ENCODE measurements at regions not wholly inside any gene's neighbourhood (a gene's known extent, or its start where the extent isn't known, plus 50 kb on each side); places are given as distances from the start of the nearest gene placed in this dataset.

DNA sequence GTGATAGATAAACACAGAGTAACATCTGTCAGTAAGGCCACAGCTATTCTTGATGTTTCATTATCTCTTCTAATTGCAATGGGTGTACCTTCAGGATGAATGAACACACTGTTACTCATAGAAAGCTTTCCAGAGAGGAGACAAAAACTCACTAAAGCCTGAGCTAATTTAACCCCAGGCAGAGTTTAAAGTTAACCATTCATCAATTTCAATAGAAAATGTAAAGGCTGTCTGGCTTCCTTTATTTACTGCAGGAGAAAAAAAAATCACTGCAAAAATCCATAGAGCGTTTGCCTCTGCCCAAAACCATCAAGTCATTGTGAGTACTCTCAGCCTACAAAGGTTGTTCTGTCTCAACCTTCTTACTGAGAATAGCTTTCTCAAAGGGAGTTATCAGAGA, 376.9 kb downstream of the PPP4R3C start:
- intact Hi-C loops (cut with DNase I) = no loop called here
- Histone ChIP-seq H3K27ac (no peak overlapping the region), H3K4me3 (no peak overlapping the region), H3K36me3 (no peaks in the 10 kb centered on the region), H3K9me3 (no peaks in the 10 kb centered on the region), H3K4me1 (no peaks in the 10 kb centered on the region), H3K27me3 (no peaks in the 10 kb centered on the region)
- 76 to 83% (median 83%) methylated on average over 1 of the region's 1 CpG for WGBS, 4 donors
- no peak for ATAC-seq
- TF ChIP-seq, protein P1, sequence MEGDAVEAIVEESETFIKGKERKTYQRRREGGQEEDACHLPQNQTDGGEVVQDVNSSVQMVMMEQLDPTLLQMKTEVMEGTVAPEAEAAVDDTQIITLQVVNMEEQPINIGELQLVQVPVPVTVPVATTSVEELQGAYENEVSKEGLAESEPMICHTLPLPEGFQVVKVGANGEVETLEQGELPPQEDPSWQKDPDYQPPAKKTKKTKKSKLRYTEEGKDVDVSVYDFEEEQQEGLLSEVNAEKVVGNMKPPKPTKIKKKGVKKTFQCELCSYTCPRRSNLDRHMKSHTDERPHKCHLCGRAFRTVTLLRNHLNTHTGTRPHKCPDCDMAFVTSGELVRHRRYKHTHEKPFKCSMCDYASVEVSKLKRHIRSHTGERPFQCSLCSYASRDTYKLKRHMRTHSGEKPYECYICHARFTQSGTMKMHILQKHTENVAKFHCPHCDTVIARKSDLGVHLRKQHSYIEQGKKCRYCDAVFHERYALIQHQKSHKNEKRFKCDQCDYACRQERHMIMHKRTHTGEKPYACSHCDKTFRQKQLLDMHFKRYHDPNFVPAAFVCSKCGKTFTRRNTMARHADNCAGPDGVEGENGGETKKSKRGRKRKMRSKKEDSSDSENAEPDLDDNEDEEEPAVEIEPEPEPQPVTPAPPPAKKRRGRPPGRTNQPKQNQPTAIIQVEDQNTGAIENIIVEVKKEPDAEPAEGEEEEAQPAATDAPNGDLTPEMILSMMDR (IDR thresholded peaks at IDR 0.05) = no peak
- no peak for DNase-seq

DNA sequence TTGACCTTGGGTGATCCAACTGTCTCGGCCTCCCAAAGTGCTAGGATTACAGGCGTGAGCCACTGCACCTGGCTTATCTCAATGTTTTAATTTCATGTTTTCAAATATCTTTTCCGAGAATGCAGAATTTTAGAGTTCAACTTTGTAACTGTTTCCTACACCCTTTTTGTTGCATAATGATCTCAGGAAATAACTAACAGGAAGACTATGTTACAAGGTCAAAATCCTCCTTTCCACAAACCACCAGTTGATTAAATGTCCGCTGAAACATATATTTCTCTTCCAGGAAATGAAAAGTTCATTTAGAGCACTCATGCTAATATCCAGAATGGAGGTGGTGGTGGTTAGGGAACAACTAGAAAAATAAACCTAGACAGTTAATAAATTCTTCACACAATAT, 377.8 kb downstream of the PPP4R3C start:
- TF ChIP-seq POLR2A (IDR thresholded peaks at IDR 0.05) = no peak
- TF ChIP-seq, protein P1 (IDR thresholded peaks at IDR 0.05) = no peak
- 65 to 76% (median 69%) methylated on average over 4 of the region's 4 CpGs for WGBS, 4 donors
- no peak overlapping the region for H3K4me3 ChIP-seq
- H3K27ac ChIP-seq = no peak overlapping the region
- no peaks in the 10 kb centered on the region for H3K9me3 ChIP-seq
- H3K36me3 ChIP-seq = no peaks in the 10 kb centered on the region
- H3K27me3 ChIP-seq = no peaks in the 10 kb centered on the region
- no peak for ATAC-seq
- intact Hi-C loops (cut with DNase I) = no loop called here
- no peaks in the 10 kb centered on the region for H3K4me1 ChIP-seq
- no peak for DNase-seq

GRCh38 chrX:27078371-27078770, 384.8 kb downstream of the PPP4R3C start:
- ATAC-seq (no peak), DNase-seq (no peak)
- H3K9me3 ChIP-seq = peaks cover 0 to 15% (median 0%) of the 10 kb centered on the region in 12 donors
- TF ChIP-seq, protein P1 (IDR thresholded peaks at IDR 0.05) = no peak
- TF ChIP-seq POLR2A (IDR thresholded peaks at IDR 0.05) = no peak
- H3K4me3 ChIP-seq = no peak overlapping the region
- H3K36me3 ChIP-seq = no peaks in the 10 kb centered on the region
- intact Hi-C loops (cut with DNase I) = no loop called here
- H3K4me1 ChIP-seq = no peaks in the 10 kb centered on the region
- H3K27ac ChIP-seq = no peak overlapping the region
- no peaks in the 10 kb centered on the region for H3K27me3 ChIP-seq
- 19 to 38% (median 28%) methylated on average over 1 of the region's 1 CpG for WGBS, 4 donors

- ATAC-seq (no peak), DNase-seq (no peak)
- Histone ChIP-seq H3K4me1 (no peaks in the 10 kb centered on the region), H3K27ac (no peak overlapping the region), H3K9me3 (no peaks in the 10 kb centered on the region), H3K36me3 (no peaks in the 10 kb centered on the region), H3K4me3 (no peak overlapping the region), H3K27me3 (no peaks in the 10 kb centered on the region)
- TF ChIP-seq, protein P1 (IDR thresholded peaks at IDR 0.05) = no peak
- TF ChIP-seq POLR2A (IDR thresholded peaks at IDR 0.05) = no peak
- intact Hi-C loops (cut with DNase I) = no loop called here
- 69 to 88% (median 75%) methylated on average over 5 of the region's 5 CpGs for WGBS, 4 donors
Measured at GRCh38 chrX:27057883-27058282, 405.3 kb downstream of the PPP4R3C start.
